Psoas muscle (tissue), 7 donors: ENCODE measurements at regions not wholly inside any gene's neighbourhood (a gene's known extent, or its start where the extent isn't known, plus 50 kb on each side); places are given as distances from the start of the nearest gene placed in this dataset.
A peak's percentile ranks its signal among the peaks of the same experiment; 100 is the strongest.

Experiments
- ATAC-seq, 4 donors: fragments of 200-7000 bp; cut with Tn5 transposase; one replicate each; pipeline ENCODE4 v1.9.1; 2020; ENCODE audit warnings: moderate library complexity in 3 of 4, mild to moderate bottlenecking in 2 of 4
- DNase-seq, 2 donors: peaks; one replicate each; pipeline ENCODE4 v3.0.0-alpha.2; 2020
- H3K27ac ChIP-seq: fragments of 200-600 bp; one replicate; pipeline ENCODE4 v1.8.0; 2022
- H3K27me3 ChIP-seq, 3 donors: fragments of 200-600 bp in 1 of 3; one replicate each; pipeline versions ENCODE4 v1.6.1 to v1.8.0; 2013 to 2022; ENCODE audit warnings: low read length in 2 of 3, mild to moderate bottlenecking in 2 of 3, moderate library complexity in 1 of 3; ENCODE audit not compliant: insufficient read depth in 3 of 3
- H3K36me3 ChIP-seq, 2 donors: fragments of 200-600 bp in 1 of 2; one replicate each; pipeline versions ENCODE4 v1.6.1 to v1.8.0; 2013 to 2022; ENCODE audit warnings: low read depth in 1 of 2, mild to moderate bottlenecking in 1 of 2, moderate library complexity in 1 of 2; ENCODE audit not compliant: insufficient read depth in 1 of 2
- H3K4me1 ChIP-seq: fragments of 200-600 bp; one replicate; pipeline ENCODE4 v1.8.0; 2022
- H3K4me3 ChIP-seq: fragments of 200-600 bp; one replicate; pipeline ENCODE4 v1.8.0; 2022; ENCODE audit warnings: mild to moderate bottlenecking
- H3K9me3 ChIP-seq: fragments of 200-600 bp; one replicate; pipeline ENCODE4 v1.8.0; 2022
- WGBS, 3 donors: extraction: QIAGEN DNeasy Blood & Tissue Kit; methylation state at CpG; one replicate each; pipeline versions ENCODE4 v1.1.6 to v1.1.7; 2013; 5-methylcytosine and 5-hydroxymethylcytosine counted together
- intact Hi-C, 2 donors: fragments of 100-400 bp; cut with DNase I; formaldehyde crosslinking; loops; one replicate each; pipeline versions ENCODE4 v1.11.0 to v1.14.2; 2022
- TF ChIP-seq, protein P1 (sequence below): fragments of 200-600 bp; IDR thresholded peaks from one replicate; pipeline ENCODE4 v1.8.0; 2022; ENCODE audit warnings: antibody characterized with exemption
- donor health status: healthy with polysubstance abuse.
- donor health status: DM: no; HTN: no; CAD: no; lungs with moderate emphysema.
- donor health status: Bipolar disorder and iron deficiency.
- donor health status: healthy.
- donor health status: DM: yes; HTN: yes; CAD: no.
- donor health status: DM: no; HTN: no; CAD: no.
- donor health status: DM: yes; HTN: yes; CAD: no.

DNA sequence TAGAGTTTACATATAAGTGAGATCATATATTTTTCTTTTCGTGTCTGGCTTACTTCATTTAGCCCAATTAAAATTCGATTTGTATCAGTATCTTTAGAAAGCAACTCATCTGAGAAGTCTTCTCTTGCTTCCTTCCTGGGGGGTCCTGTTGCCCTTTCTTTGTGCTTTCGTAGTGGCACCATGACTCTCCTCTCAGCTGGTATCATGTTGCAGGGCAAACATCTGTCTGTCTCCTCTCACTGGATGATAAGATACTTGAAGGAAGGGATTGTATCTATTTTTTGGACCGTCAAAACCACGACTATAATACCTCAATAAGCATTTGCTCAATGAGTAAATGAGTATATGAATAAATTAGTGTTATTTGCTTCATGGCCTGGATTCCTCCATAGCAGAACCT, 382.5 kb upstream of the SORCS1 start:
- H3K4me1 ChIP-seq: no peaks in the 10 kb centered on the region
- no peaks in the 10 kb centered on the region for H3K27me3 ChIP-seq
- WGBS, 3 donors: 62 to 71% (median 64%) methylated on average over 5 of the region's 5 CpGs
- TF ChIP-seq, protein P1, sequence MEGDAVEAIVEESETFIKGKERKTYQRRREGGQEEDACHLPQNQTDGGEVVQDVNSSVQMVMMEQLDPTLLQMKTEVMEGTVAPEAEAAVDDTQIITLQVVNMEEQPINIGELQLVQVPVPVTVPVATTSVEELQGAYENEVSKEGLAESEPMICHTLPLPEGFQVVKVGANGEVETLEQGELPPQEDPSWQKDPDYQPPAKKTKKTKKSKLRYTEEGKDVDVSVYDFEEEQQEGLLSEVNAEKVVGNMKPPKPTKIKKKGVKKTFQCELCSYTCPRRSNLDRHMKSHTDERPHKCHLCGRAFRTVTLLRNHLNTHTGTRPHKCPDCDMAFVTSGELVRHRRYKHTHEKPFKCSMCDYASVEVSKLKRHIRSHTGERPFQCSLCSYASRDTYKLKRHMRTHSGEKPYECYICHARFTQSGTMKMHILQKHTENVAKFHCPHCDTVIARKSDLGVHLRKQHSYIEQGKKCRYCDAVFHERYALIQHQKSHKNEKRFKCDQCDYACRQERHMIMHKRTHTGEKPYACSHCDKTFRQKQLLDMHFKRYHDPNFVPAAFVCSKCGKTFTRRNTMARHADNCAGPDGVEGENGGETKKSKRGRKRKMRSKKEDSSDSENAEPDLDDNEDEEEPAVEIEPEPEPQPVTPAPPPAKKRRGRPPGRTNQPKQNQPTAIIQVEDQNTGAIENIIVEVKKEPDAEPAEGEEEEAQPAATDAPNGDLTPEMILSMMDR: no peak
- H3K36me3 ChIP-seq: no peaks in the 10 kb centered on the region
- no peak overlapping the region for H3K4me3 ChIP-seq
- DNase-seq: no peak
- ATAC-seq: no peak
- no peaks in the 10 kb centered on the region for H3K9me3 ChIP-seq
- H3K27ac ChIP-seq: no peak overlapping the region
- intact Hi-C loops: no loop called here

DNA sequence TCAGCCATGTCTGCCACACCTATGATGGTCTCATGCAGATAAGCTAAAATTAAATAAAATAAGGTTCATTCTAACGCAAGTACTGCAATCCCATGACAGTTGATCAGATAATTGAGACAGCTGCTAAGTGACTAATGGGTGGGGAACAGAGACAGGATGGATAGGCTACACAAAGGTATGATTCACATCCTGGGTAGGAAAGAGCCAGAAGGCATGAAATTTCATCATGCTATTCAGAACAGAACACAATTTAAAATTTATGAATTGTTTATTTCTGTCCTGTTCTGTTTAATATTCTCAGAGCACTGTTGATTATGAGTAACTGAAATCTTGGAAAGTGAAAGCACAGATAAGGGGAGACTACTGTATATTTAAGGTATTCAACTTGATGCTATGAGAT, 381.8 kb upstream of the SORCS1 start:
- Histone ChIP-seq H3K4me3 (no peak overlapping the region), H3K27me3 (no peaks in the 10 kb centered on the region), H3K4me1 (no peaks in the 10 kb centered on the region), H3K36me3 (no peaks in the 10 kb centered on the region), H3K9me3 (no peaks in the 10 kb centered on the region), H3K27ac (no peak overlapping the region)
- intact Hi-C loops: no loop called here
- ATAC-seq (no peak), DNase-seq (no peak)
- TF ChIP-seq, protein P1: no peak
- WGBS, 3 donors: 14 to 56% (median 19%) methylated on average over 1 of the region's 1 CpG

DNA sequence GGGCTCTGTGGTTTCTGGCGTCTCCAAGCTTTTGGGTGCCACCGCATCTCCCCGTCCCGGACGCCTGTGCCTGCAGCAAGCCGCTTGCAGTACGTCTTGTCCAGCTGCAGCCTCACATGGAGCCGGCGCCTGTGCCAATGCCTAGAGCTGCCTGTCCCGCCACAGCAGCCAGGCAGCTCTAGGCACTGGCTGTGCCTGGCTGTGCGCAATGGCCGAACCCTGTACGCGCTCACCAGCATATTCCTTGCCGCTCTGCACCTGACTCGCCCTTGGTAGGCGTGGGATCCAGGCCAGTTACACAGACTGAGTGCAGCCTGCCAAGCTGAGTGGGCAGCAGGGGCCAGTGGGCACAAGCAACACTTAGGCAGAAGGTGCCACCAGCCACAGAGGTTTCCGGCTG, 381.2 kb upstream of the SORCS1 start:
- TF ChIP-seq, protein P1: no peak
- WGBS, 3 donors: 86 to 95% (median 93%) methylated on average over 18 of the region's 18 CpGs
- Histone ChIP-seq H3K4me1 (no peaks in the 10 kb centered on the region), H3K27ac (no peak overlapping the region), H3K4me3 (no peak overlapping the region), H3K27me3 (no peaks in the 10 kb centered on the region), H3K9me3 (no peaks in the 10 kb centered on the region), H3K36me3 (no peaks in the 10 kb centered on the region)
- intact Hi-C loops: no loop called here
- DNase-seq (peak in 1 of 2 donors; percentile 7), ATAC-seq (no peak)

DNA sequence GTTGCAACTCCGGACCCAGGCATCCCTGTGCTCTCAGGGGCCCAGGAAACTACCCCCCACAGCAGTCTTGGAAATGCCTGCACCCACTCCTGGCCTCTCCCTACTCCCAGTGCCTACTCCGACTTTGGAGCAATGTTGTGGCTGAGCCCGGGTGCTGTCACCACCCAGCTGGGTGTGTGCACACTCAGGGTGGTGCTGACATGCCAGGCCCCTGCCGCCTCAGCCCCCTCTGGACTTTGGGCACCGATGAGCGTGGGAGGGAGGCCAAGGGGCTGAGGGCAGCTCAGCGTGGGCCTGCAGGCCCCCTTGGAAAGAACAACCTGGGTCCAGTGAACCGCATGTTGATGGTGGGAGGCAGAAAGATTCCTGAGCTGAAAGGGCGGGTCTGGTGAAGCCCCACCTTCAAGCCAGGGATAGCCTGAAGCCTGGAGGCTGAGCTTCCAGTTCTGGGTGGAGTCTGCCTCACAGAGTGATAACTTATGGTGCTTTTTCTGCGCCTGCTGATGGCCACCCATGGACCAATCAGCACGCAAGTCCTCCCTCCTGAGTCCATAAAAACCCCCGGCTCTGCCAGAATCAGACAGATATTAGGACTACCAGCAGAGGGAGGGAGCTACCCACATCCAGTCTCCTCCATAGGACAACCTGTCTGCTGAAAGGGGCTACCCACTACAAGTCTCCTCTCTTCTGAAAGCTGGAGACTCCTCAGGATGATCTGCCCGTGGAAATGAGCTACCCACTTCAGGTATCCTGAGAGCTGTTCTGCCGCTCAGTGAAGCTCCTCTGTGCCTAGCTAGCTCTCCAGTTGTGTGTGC, 380.4 kb upstream of the SORCS1 start:
- Histone ChIP-seq H3K27ac (no peak overlapping the region), H3K9me3 (no peaks in the 10 kb centered on the region), H3K4me1 (no peaks in the 10 kb centered on the region), H3K27me3 (no peaks in the 10 kb centered on the region), H3K4me3 (no peak overlapping the region), H3K36me3 (no peaks in the 10 kb centered on the region)
- WGBS, 3 donors: 84 to 87% (median 85%) methylated on average over 14 of the region's 14 CpGs
- no peak for ATAC-seq
- DNase-seq: no peak
- TF ChIP-seq, protein P1: no peak
- intact Hi-C loops: no loop called here

DNA sequence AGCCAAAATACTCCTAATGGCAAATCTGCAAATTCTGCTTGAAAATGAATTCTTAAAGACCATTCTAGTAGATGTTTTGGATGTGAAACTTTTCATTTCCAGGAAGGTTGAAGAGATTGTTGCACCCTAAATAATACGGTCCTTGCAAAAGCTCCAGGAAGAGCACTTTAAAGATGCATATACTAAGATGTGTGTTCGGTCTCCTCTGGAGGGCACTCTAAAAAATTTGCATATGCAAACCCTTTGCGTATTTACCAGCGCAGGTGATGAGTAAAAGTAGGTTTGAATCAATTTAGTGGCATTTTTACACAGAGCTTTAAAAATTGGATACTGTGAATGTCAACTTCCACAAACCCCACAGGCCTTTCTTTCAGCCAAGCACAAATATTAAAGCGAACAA, 378.1 kb upstream of the SORCS1 start:
- no peak overlapping the region for H3K4me3 ChIP-seq
- H3K9me3 ChIP-seq: no peaks in the 10 kb centered on the region
- DNase-seq (no peak), ATAC-seq (no peak)
- H3K27me3 ChIP-seq: no peaks in the 10 kb centered on the region
- no peaks in the 10 kb centered on the region for H3K4me1 ChIP-seq
- WGBS, 3 donors: 62 to 66% (median 65%) methylated on average over 5 of the region's 5 CpGs
- intact Hi-C loops: no loop called here
- H3K36me3 ChIP-seq: no peaks in the 10 kb centered on the region
- no peak overlapping the region for H3K27ac ChIP-seq
- TF ChIP-seq, protein P1: no peak
